NB4 (cell line): ENCODE measurements at regions not wholly inside any gene's neighbourhood (a gene's known extent, or its start where the extent isn't known, plus 50 kb on each side); places are given as distances from the start of the nearest gene placed in this dataset.
"Not testable (repeated sequence)": the region's sequence is repeated elsewhere in the genome, so short reads cannot be mapped to it uniquely, and the experiment has no call there.

ENCODE experiments used
- MAX ChIP-seq: IDR thresholded peaks from 2 replicates; pipeline ENCODE4 v1.6.1; 2011; ENCODE audit warnings: low read depth, low read length
- MYC ChIP-seq: IDR thresholded peaks from 2 replicates; pipeline ENCODE4 v1.6.1; 2011; ENCODE audit warnings: low read depth, low read length
- POLR2A ChIP-seq: IDR thresholded peaks from 2 replicates; pipeline ENCODE4 v1.6.1; 2011; ENCODE audit warnings: mild to moderate bottlenecking; ENCODE audit not compliant: insufficient read length; ENCODE audit errors: extremely low read depth
- TF ChIP-seq, protein P1 (sequence below): IDR thresholded peaks from one replicate; pipeline ENCODE4 v1.5.1; 2012; ENCODE audit warnings: low read depth, low read length

DNA sequence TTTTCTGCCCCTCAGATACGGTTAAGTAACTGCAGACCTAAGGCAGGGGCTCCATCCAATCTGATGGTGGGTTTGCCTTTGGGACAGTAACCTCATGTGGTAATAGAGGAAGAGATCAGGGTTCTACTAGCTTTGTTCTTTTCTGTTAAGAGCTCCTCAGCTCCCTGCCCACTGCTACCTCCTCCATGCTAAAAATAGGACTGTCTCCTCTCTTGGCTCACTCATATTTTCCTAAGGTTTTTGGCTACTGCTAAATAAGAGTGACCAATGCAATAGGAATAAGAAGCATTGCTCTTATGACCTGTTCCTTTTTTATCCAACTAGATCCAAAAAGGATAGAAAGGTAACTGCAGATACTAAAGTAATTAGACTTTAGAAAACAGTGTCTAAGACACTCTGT is 99.6 kb downstream of the THSD1 start:
- TF ChIP-seq, protein P1, sequence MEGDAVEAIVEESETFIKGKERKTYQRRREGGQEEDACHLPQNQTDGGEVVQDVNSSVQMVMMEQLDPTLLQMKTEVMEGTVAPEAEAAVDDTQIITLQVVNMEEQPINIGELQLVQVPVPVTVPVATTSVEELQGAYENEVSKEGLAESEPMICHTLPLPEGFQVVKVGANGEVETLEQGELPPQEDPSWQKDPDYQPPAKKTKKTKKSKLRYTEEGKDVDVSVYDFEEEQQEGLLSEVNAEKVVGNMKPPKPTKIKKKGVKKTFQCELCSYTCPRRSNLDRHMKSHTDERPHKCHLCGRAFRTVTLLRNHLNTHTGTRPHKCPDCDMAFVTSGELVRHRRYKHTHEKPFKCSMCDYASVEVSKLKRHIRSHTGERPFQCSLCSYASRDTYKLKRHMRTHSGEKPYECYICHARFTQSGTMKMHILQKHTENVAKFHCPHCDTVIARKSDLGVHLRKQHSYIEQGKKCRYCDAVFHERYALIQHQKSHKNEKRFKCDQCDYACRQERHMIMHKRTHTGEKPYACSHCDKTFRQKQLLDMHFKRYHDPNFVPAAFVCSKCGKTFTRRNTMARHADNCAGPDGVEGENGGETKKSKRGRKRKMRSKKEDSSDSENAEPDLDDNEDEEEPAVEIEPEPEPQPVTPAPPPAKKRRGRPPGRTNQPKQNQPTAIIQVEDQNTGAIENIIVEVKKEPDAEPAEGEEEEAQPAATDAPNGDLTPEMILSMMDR, result not testable (repeated sequence)
- TF ChIP-seq MYC, POLR2A, MAX: not testable (repeated sequence)
